ENCODE measurements at regions not wholly inside any gene's neighbourhood (a gene's known extent, or its start where the extent isn't known, plus 50 kb on each side); places are given as distances from the start of the nearest gene placed in this dataset.

DNA sequence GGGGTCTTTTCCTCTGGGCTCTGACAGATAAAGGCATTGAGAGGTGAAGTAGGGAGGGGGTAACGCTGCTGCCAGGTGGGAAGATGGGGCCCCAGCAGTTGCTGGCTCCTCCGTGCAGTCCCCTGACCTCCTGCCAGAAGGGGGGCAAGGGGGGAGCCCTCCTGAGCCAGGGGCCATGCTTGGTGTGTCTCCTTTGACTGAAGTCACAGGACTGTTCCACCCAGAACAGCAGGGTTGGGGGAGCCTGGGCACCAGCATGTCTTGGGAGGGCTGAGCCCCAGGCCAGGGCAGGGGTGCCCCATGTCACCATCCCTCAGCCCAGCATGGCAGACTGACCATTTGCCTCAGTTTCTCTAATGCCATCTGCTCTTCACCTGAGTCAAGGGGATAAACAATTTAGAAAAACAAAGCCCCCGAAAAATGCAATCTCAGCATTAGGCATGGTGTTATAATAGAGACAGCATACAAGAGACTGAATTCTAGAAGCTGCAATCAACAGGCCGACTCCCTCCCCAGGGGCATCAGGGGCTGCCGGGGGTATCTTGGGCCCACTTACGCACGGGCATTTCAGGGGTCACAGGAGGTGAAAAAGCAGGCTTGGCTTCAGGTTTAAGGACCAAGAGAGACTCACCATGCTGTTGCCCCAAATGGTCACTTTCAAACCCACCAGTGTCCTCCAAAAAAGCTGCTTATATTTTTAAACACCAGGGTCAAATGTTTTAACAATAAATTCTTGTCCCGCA is 108.6 kb upstream of the GPR26 start:
- H3K27ac ChIP-seq: no peak overlapping the region
- TF ChIP-seq ZFX (IDR thresholded peaks at IDR 0.05; ENCODE audit: borderline replicate concordance): no peak
- TF ChIP-seq, protein P1, sequence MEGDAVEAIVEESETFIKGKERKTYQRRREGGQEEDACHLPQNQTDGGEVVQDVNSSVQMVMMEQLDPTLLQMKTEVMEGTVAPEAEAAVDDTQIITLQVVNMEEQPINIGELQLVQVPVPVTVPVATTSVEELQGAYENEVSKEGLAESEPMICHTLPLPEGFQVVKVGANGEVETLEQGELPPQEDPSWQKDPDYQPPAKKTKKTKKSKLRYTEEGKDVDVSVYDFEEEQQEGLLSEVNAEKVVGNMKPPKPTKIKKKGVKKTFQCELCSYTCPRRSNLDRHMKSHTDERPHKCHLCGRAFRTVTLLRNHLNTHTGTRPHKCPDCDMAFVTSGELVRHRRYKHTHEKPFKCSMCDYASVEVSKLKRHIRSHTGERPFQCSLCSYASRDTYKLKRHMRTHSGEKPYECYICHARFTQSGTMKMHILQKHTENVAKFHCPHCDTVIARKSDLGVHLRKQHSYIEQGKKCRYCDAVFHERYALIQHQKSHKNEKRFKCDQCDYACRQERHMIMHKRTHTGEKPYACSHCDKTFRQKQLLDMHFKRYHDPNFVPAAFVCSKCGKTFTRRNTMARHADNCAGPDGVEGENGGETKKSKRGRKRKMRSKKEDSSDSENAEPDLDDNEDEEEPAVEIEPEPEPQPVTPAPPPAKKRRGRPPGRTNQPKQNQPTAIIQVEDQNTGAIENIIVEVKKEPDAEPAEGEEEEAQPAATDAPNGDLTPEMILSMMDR (IDR thresholded peaks at IDR 0.05): no peak

DNA sequence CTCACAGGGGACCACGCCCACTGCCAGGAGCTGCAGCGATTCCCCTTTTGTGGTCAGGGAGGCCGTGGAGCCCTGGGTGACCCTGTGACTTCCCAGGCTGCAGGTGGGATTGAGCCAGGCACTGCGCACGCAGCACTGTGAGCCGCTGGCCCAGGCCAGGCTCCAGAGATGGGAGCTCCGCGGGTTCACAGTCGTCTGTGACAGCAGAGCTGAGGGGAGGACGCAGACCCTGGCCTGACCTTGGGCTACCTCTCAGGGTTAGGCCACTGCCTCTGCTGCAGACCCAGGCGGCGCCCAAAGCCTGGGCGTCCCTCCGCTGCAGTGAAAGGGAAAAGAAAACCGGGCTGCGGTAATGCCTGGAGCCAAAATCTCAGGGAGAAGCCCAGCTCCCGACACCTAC is 107.5 kb upstream of the GPR26 start:
- no peak overlapping the region for H3K27ac ChIP-seq
- TF ChIP-seq, protein P1 (IDR thresholded peaks at IDR 0.05): no peak
- no peak for TF ChIP-seq ZFX (IDR thresholded peaks at IDR 0.05; ENCODE audit: borderline replicate concordance)

DNA sequence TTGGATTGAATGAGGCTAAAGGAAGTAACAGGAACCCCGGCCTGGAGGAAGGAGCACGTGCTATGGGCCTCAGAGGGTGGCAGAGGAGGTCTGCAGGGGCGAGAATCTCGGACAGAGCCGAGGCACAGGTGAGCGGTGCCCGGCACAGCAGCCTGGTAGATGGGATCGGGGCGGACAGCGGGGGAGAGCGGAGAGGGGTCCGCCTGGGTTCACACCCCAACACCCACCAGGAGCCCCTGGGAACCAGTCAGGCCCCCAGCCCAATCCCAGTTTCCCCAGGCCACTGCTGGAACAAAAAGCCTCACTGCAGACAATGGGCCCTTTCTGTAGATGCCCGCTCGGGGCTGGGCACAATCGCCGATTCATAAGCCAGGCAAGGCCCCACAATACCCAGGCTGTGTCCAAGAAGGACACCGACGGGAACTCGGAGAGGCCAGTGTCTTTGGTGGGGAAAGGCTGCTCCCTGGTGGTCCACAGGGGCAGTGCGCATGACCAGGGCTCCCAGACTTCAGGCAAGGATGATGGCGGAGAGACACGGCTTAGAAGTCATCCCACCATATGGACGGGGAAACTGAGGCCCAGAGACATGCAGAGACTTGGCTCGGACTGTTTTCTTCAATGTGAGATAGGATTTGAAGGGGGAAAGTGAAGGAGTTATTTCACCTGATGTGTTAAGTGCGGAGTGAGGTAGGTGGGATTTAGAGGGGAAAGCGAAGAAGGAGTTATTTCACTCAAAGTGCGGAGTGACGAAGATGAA is 106.9 kb upstream of the GPR26 start:
- TF ChIP-seq, protein P1 (IDR thresholded peaks at IDR 0.05): peak; percentile 81
- TF ChIP-seq ZFX (IDR thresholded peaks at IDR 0.05; ENCODE audit: borderline replicate concordance): no peak

DNA sequence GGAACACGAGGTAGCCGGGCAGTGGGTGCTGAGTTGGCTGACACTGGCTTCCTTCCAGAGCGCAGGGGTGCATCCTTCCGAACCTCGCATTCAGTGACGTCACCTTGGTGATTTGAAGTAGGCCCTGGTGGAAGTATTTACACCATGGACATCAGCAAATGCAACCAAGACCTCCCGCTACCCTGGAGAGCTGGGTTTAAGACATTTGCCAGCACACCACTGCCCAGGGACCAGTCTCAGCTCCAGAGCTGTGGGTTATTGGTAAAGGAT is 106.4 kb upstream of the GPR26 start:
- no peak for TF ChIP-seq ZFX (IDR thresholded peaks at IDR 0.05; ENCODE audit: borderline replicate concordance)
- TF ChIP-seq, protein P1 (IDR thresholded peaks at IDR 0.05): no peak
- H3K27ac ChIP-seq: no peak overlapping the region

More for the DNA sequence above, 106.9 kb upstream of the GPR26 start:
- no peak overlapping the region for H3K27ac ChIP-seq

DNA sequence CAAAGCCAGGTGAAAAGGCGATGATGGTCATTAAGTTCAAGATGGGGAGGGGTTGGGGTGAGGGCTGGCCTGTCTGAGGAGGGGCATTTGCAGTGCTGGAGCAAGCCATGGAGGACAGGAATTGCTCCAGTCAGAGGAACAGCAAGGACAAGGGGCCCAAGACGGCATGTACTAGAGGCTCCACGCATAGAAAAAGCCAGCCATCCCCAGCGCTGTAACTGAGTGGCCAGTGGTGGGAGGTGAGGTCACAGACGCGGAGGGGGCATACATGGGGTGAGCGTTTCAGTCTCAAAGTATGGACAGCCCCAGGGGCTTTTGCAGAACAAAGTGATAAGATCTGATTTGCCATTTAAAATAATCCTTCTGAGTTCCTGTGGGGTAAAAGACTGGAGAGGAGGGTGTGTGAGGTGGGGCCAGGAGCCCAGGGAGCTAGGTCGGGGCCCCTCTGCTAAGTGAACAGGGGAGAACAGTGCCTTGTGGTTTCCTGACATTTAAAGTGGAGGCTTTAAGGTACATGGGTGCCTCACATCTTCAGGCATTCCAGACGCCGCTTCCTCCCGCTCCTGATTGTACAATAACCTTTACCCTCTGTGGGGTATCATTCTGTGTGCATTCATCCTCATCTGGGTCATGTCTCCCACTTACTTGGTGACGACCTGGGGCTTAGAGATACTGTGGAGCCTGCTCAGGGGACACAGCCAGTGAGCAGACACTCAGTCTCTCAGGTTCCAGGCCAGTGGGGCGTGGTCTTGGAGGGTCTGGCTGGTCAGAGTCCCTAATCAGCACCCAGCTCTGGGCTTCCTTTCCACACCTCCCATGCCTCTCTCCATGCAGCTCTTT is 105.6 kb upstream of the GPR26 start:
- no peak overlapping the region for H3K27ac ChIP-seq
- TF ChIP-seq, protein P1 (IDR thresholded peaks at IDR 0.05): no peak
- no peak for TF ChIP-seq ZFX (IDR thresholded peaks at IDR 0.05; ENCODE audit: borderline replicate concordance)

DNA sequence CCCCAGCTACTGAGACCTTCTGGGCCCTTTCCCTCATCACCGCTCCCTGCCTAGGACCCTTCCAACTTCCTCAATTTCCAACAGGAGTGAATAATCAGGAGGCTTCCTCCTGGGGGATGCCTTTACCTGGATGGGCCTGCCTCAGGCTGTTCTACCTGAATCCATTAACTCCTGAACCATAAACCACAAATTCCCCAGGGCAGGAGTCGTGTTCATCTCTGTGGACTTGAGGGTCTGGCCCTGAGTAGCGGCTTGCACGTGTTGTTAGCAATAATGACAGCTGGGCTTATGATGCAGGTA is 105.1 kb upstream of the GPR26 start:
- TF ChIP-seq ZFX (IDR thresholded peaks at IDR 0.05; ENCODE audit: borderline replicate concordance): no peak
- TF ChIP-seq, protein P1 (IDR thresholded peaks at IDR 0.05): no peak
- no peak overlapping the region for H3K27ac ChIP-seq
